GM12878 (cell line): ENCODE measurements at regions not wholly inside any gene's neighbourhood (a gene's known extent, or its start where the extent isn't known, plus 50 kb on each side); places are given as distances from the start of the nearest gene placed in this dataset.
A peak's percentile ranks its signal among the peaks of the same experiment; 100 is the strongest.

Experiments used
- CBX5 ChIP-seq: sonication (generic); IDR thresholded peaks from 2 replicates; pipeline ENCODE4 v1.6.1; 2016; ENCODE audit warnings: low read depth, moderate library complexity, mild to moderate bottlenecking, inconsistent platforms
- CHD2 ChIP-seq: IDR thresholded peaks from 2 replicates; pipeline ENCODE4 v1.6.1; 2011; ENCODE audit warnings: low read depth, low read length, improper control_type of control experiment, borderline replicate concordance
- GATAD2B ChIP-seq: fragments of 450-650 bp; conservative IDR thresholded peaks from 2 replicates; pipeline ENCODE4 v1.6.1; 2017; ENCODE audit warnings: low read depth, mild to moderate bottlenecking, moderate library complexity
- HCFC1 ChIP-seq: fragments of 150-350 bp; IDR thresholded peaks from 2 replicates; pipeline ENCODE4 v1.6.1; 2014; ENCODE audit warnings: low read length
- HDAC2 ChIP-seq: fragments of 200-600 bp; sonication (generic); IDR thresholded peaks from 2 replicates; pipeline ENCODE4 v1.6.1; 2017
- HDGF ChIP-seq: fragments of 450-650 bp; IDR thresholded peaks from 2 replicates; pipeline ENCODE4 v1.6.1; 2016; ENCODE audit warnings: antibody characterized with exemption
- IRF4 ChIP-seq: IDR thresholded peaks from 2 replicates; pipeline ENCODE4 v1.6.1; 2011; ENCODE audit warnings: low read depth, low read length
- KAT2A ChIP-seq: conservative IDR thresholded peaks from 2 replicates; pipeline ENCODE4 v1.6.1; 2011; ENCODE audit warnings: low read depth, low read length; ENCODE audit not compliant: control insufficient read depth
- MTA2 ChIP-seq: fragments of 450-650 bp; IDR thresholded peaks from 2 replicates; pipeline ENCODE4 v1.6.1; 2016; ENCODE audit warnings: low read depth, mild to moderate bottlenecking, moderate library complexity
- NBN ChIP-seq: fragments of 450-650 bp; IDR thresholded peaks from 2 replicates; pipeline ENCODE4 v1.6.1; 2016
- NR2C1 ChIP-seq: fragments of 450-650 bp; IDR thresholded peaks from 2 replicates; pipeline ENCODE4 v1.6.1; 2017; ENCODE audit warnings: antibody characterized with exemption, mild to moderate bottlenecking, moderate library complexity
- NR2C2 ChIP-seq: IDR thresholded peaks from 2 replicates; pipeline ENCODE4 v1.6.1; 2011; ENCODE audit warnings: borderline replicate concordance, low read depth; ENCODE audit not compliant: control insufficient read depth, insufficient read length
- PAX8 ChIP-seq: fragments of 450-650 bp; IDR thresholded peaks from 2 replicates; pipeline ENCODE4 v1.6.1; 2017; ENCODE audit warnings: mild to moderate bottlenecking, moderate library complexity
- RELA ChIP-seq: fragments of 450-650 bp; IDR thresholded peaks from 2 replicates; pipeline ENCODE4 v1.8.0; 2014; ENCODE audit warnings: borderline replicate concordance; ENCODE audit not compliant: partially characterized antibody
- RUNX3 ChIP-seq: IDR thresholded peaks from 2 replicates; pipeline ENCODE4 v1.6.1; 2012; ENCODE audit warnings: low read length, inconsistent platforms
- SIN3A ChIP-seq: IDR thresholded peaks from 2 replicates; pipeline ENCODE4 v1.6.1; 2012; ENCODE audit warnings: low read depth, low read length, improper control_type of control experiment
- SPI1 ChIP-seq: IDR thresholded peaks from 2 replicates; pipeline ENCODE4 v1.6.1; 2011; ENCODE audit warnings: low read depth, mild to moderate bottlenecking, low read length, moderate library complexity, borderline replicate concordance; ENCODE audit not compliant: insufficient read depth
- SREBF1 ChIP-seq: IDR thresholded peaks from 2 replicates; pipeline ENCODE4 v1.6.1; 2012; ENCODE audit warnings: mild to moderate bottlenecking, low read length
- STAT1 ChIP-seq: fragments of 450-650 bp; conservative IDR thresholded peaks from 2 replicates; pipeline ENCODE4 v1.6.1; 2014; ENCODE audit warnings: antibody characterized with exemption, mild to moderate bottlenecking
- SUZ12 ChIP-seq: fragments of 200-600 bp; sonication (generic); IDR thresholded peaks from one replicate; pipeline ENCODE4 v1.6.1; 2018; ENCODE audit warnings: antibody characterized with exemption, mild to moderate bottlenecking; ENCODE audit not compliant: unreplicated experiment
- TAF1 ChIP-seq: IDR thresholded peaks from 2 replicates; pipeline ENCODE4 v1.6.1; 2011; ENCODE audit warnings: mild to moderate bottlenecking, low read depth, low read length, borderline replicate concordance
- TCF12 ChIP-seq: IDR thresholded peaks from 2 replicates; pipeline ENCODE4 v1.6.1; 2011; ENCODE audit warnings: low read depth, mild to moderate bottlenecking, low read length
- TCF3 ChIP-seq: IDR thresholded peaks from 2 replicates; pipeline ENCODE4 v1.6.1; 2012; ENCODE audit warnings: low read depth, mild to moderate bottlenecking, low read length, borderline replicate concordance; ENCODE audit not compliant: insufficient read depth
- WRNIP1 ChIP-seq: IDR thresholded peaks from 2 replicates; pipeline ENCODE4 v1.6.1; 2011; ENCODE audit warnings: low read depth, low read length, improper control_type of control experiment, borderline replicate concordance
- ZSCAN29 ChIP-seq: fragments of 450-650 bp; IDR thresholded peaks from 2 replicates; pipeline ENCODE4 v1.6.1; 2017; ENCODE audit warnings: mild to moderate bottlenecking, moderate library complexity
- TF ChIP-seq, protein P1 (sequence below): IDR thresholded peaks from 2 replicates; pipeline ENCODE4 v1.6.1; 2012; ENCODE audit warnings: low read depth, low read length, improper control_type of control experiment
- TF ChIP-seq, protein P2 (sequence below): fragments of 450-650 bp; IDR thresholded peaks from 2 replicates; pipeline ENCODE4 v1.6.1; 2017; ENCODE audit warnings: borderline replicate concordance
- TF ChIP-seq, protein P3 (sequence below): IDR thresholded peaks from 2 replicates; pipeline ENCODE4 v1.6.1; 2012; ENCODE audit warnings: low read length, inconsistent platforms
- TF ChIP-seq, protein P4 (sequence below): fragments of 450-650 bp; conservative IDR thresholded peaks from 2 replicates; pipeline ENCODE4 v1.6.1; 2017; ENCODE audit warnings: mild to moderate bottlenecking, moderate library complexity

DNA sequence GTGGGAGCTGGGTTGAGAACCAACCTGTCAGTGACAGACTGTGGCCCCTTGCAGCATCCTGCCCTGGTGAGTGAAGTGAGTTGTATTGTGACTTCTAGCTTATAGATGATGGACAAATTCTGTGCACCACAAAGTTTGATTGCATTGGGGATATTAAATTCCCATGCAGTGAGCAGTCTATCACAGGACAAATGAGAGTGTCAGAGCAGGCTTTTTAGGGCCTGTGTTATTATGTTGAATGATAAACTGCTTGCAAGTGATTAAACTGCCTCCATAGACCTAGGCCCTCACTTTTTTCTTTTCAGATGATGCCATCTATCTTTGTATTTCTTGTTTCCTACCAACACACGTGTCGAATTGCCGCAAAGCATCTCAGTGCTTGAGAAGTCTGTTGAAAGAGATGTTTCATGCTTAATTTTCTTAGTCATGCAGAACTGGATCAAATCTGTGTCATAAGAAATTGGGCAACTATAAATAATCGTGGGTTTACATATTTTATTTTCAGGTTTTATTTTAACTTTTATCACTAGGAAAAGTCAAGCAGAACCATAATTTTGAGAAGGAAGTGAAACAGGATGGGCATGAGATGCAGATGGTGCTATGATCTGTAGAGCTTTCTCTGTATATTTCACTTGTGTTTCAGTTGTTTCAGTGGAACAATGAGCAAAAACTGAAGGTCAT, 199.2 kb downstream of the S1PR1 start (continued):
- TF ChIP-seq, protein P1, sequence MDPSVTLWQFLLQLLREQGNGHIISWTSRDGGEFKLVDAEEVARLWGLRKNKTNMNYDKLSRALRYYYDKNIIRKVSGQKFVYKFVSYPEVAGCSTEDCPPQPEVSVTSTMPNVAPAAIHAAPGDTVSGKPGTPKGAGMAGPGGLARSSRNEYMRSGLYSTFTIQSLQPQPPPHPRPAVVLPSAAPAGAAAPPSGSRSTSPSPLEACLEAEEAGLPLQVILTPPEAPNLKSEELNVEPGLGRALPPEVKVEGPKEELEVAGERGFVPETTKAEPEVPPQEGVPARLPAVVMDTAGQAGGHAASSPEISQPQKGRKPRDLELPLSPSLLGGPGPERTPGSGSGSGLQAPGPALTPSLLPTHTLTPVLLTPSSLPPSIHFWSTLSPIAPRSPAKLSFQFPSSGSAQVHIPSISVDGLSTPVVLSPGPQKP = no peak
- TF ChIP-seq SPI1 = peak; percentile 83
- TF ChIP-seq STAT1 = no peak
- TF ChIP-seq GATAD2B = no peak
- TF ChIP-seq HCFC1 = no peak
- TF ChIP-seq PAX8 = no peak
- TF ChIP-seq NR2C2 = no peak
- TF ChIP-seq MTA2 = peak; percentile 66
- no peak; the same call in 1 of the 2 replicates for TF ChIP-seq NR2C1
- TF ChIP-seq IRF4 = no peak
- TF ChIP-seq, protein P2, sequence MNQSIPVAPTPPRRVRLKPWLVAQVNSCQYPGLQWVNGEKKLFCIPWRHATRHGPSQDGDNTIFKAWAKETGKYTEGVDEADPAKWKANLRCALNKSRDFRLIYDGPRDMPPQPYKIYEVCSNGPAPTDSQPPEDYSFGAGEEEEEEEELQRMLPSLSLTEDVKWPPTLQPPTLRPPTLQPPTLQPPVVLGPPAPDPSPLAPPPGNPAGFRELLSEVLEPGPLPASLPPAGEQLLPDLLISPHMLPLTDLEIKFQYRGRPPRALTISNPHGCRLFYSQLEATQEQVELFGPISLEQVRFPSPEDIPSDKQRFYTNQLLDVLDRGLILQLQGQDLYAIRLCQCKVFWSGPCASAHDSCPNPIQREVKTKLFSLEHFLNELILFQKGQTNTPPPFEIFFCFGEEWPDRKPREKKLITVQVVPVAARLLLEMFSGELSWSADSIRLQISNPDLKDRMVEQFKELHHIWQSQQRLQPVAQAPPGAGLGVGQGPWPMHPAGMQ = no peak
- no peak for TF ChIP-seq CHD2
- no peak for TF ChIP-seq HDAC2
- TF ChIP-seq RELA = no peak
- 0 out of 2 replicates have a peak, but pooled peaks have one; percentile 19 for TF ChIP-seq TAF1
- TF ChIP-seq, protein P3, sequence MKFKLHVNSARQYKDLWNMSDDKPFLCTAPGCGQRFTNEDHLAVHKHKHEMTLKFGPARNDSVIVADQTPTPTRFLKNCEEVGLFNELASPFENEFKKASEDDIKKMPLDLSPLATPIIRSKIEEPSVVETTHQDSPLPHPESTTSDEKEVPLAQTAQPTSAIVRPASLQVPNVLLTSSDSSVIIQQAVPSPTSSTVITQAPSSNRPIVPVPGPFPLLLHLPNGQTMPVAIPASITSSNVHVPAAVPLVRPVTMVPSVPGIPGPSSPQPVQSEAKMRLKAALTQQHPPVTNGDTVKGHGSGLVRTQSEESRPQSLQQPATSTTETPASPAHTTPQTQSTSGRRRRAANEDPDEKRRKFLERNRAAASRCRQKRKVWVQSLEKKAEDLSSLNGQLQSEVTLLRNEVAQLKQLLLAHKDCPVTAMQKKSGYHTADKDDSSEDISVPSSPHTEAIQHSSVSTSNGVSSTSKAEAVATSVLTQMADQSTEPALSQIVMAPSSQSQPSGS = peak; percentile 74
- TF ChIP-seq TCF12 = no peak
- no peak for TF ChIP-seq WRNIP1
- no peak for TF ChIP-seq SREBF1
- no peak for TF ChIP-seq HDGF
- no peak for TF ChIP-seq ZSCAN29
- TF ChIP-seq TCF3 = 0 out of 2 replicates have a peak, but pooled peaks have one; percentile 24
- peak; percentile 53 for TF ChIP-seq RUNX3
- TF ChIP-seq KAT2A = no peak
- no peak for TF ChIP-seq SUZ12
- TF ChIP-seq CBX5 = peak; percentile 8; the same call in 1 of the 2 replicates
- TF ChIP-seq, protein P4, sequence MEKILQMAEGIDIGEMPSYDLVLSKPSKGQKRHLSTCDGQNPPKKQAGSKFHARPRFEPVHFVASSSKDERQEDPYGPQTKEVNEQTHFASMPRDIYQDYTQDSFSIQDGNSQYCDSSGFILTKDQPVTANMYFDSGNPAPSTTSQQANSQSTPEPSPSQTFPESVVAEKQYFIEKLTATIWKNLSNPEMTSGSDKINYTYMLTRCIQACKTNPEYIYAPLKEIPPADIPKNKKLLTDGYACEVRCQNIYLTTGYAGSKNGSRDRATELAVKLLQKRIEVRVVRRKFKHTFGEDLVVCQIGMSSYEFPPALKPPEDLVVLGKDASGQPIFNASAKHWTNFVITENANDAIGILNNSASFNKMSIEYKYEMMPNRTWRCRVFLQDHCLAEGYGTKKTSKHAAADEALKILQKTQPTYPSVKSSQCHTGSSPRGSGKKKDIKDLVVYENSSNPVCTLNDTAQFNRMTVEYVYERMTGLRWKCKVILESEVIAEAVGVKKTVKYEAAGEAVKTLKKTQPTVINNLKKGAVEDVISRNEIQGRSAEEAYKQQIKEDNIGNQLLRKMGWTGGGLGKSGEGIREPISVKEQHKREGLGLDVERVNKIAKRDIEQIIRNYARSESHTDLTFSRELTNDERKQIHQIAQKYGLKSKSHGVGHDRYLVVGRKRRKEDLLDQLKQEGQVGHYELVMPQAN = no peak
- TF ChIP-seq NBN = 0 out of 2 replicates have a peak, but pooled peaks have one; percentile 30
- no peak for TF ChIP-seq SIN3A
